A549 (cell line): ENCODE measurements at regions not wholly inside any gene's neighbourhood (a gene's known extent, or its start where the extent isn't known, plus 50 kb on each side); places are given as distances from the start of the nearest gene placed in this dataset.

Experiments
- ATAC-seq, 2 experiments: fragments of 200-7000 bp in 1 of 2; fragments of >200 bp in 1 of 2; cut with Nextera tagmentation in 1 of 2; cut with Tn5 transposase in 1 of 2; 3 replicates each; pipeline versions ENCODE4 v1.8.0 to v1.9.1; 2018 to 2020; ENCODE audit warnings: mild to moderate bottlenecking in 1 of 2, moderate library complexity in 1 of 2
- CTCF ChIA-PET: fragments of 300-600 bp; sonication (Branson Sonifier 250); formaldehyde crosslinking; extraction: SDS; loops from one replicate; lab custom pipeline; 2021; ENCODE audit warnings: antibody characterized with exemption, inconsistent platforms; lab: Yijun Ruan, JAX
- POLR2A ChIA-PET: fragments of 350-600 bp; formaldehyde crosslinking; extraction: SDS; loops from one replicate; lab custom pipeline; 2021; ENCODE audit warnings: antibody characterized with exemption, inconsistent platforms; lab: Yijun Ruan, JAX
- DNase-seq, 2 experiments: peaks; one replicate each; pipeline versions ENCODE4 v3.0.0 to v3.0.0-alpha.2; 2011 to 2016; ENCODE audit warnings: low read depth in 1 of 2, low spot score in 1 of 2
- FAIRE-seq: peaks from 2 replicates; lab custom pipeline; 2011; peaks lifted over from hg19 to GRCh38; lab: Jason Lieb, UNC
- H3K27ac ChIP-seq, 2 experiments: fragments of >200 bp; sonication (Bioruptor Twin); formaldehyde crosslinking; 3 replicates each; pipeline ENCODE4 v1.5.1; 2016 to 2017
- H3K4me1 ChIP-seq: fragments of >200 bp; sonication (Bioruptor Twin); formaldehyde crosslinking; 3 replicates; pipeline ENCODE4 v1.6.1; 2016
- H3K4me2 ChIP-seq: fragments of >200 bp; sonication (Bioruptor Twin); formaldehyde crosslinking; 3 replicates; pipeline ENCODE4 v1.6.1; 2016
- H3K4me3 ChIP-seq: fragments of >200 bp; sonication (Bioruptor Twin); formaldehyde crosslinking; 3 replicates; pipeline ENCODE4 v1.5.1; 2016
- H3K9me3 ChIP-seq: fragments of >200 bp; sonication (Bioruptor Twin); formaldehyde crosslinking; 3 replicates; pipeline ENCODE4 v1.6.1; 2016
- CBX8 ChIP-seq: fragments of 200-600 bp; sonication (generic); IDR thresholded peaks from 2 replicates; pipeline ENCODE4 v1.6.1; 2016
- CHD4 ChIP-seq: fragments of 200-600 bp; sonication (generic); IDR thresholded peaks from 2 replicates; pipeline ENCODE4 v1.6.1; 2016; ENCODE audit warnings: antibody characterized with exemption, mild to moderate bottlenecking, borderline replicate concordance
- EP300 ChIP-seq, 2 experiments: fragments of >200 bp; sonication (Bioruptor Twin); formaldehyde crosslinking; IDR thresholded peaks; 2 replicates in 1 of 2; 3 replicates in 1 of 2; pipeline ENCODE4 v1.6.1; 2016 to 2017
- FOSB ChIP-seq: fragments of 250-450 bp; sonication (Bioruptor Pico); IDR thresholded peaks from 2 replicates; pipeline ENCODE4 v1.5.0; 2020; ENCODE audit warnings: mild to moderate bottlenecking, moderate library complexity
- FOSL2 ChIP-seq, 2 experiments: fragments of 450-650 bp in 1 of 2; fragments of >200 bp in 1 of 2; sonication (Bioruptor Twin) in 1 of 2; formaldehyde crosslinking; IDR thresholded peaks; 2 replicates each; pipeline versions ENCODE4 v1.5.0 to v1.6.1; 2016 to 2020; ENCODE audit warnings: mild to moderate bottlenecking in 1 of 2, moderate library complexity in 1 of 2
- FOXS1 ChIP-seq: fragments of 250-450 bp; sonication (Bioruptor Pico); IDR thresholded peaks from 2 replicates; pipeline ENCODE4 v1.5.0; 2020; ENCODE audit warnings: mild to moderate bottlenecking, moderate library complexity
- GATA3 ChIP-seq: IDR thresholded peaks from 2 replicates; pipeline ENCODE4 v1.6.1; 2012; ENCODE audit warnings: borderline replicate concordance
- HEYL ChIP-seq: fragments of 250-450 bp; sonication (Bioruptor Pico); IDR thresholded peaks from 2 replicates; pipeline ENCODE4 v1.8.0; 2021; ENCODE audit warnings: mild to moderate bottlenecking, moderate library complexity
- HOXA7 ChIP-seq: fragments of 250-450 bp; sonication (Bioruptor Pico); IDR thresholded peaks from 2 replicates; pipeline ENCODE4 v1.5.0; 2020; ENCODE audit warnings: mild to moderate bottlenecking, moderate library complexity
- HOXB5 ChIP-seq: fragments of 250-450 bp; sonication (Bioruptor Pico); IDR thresholded peaks from 2 replicates; pipeline ENCODE4 v1.5.0; 2020; ENCODE audit warnings: mild to moderate bottlenecking, moderate library complexity
- JUNB ChIP-seq: fragments of >200 bp; sonication (Bioruptor Twin); formaldehyde crosslinking; IDR thresholded peaks from 2 replicates; pipeline ENCODE4 v1.6.1; 2016
- MAFK ChIP-seq: fragments of 450-650 bp; IDR thresholded peaks from 2 replicates; pipeline ENCODE4 v1.6.1; 2014; ENCODE audit not compliant: partially characterized antibody
- RAD21 ChIP-seq, 2 experiments: fragments of >200 bp in 1 of 2; sonication (Bioruptor Twin) in 1 of 2; formaldehyde crosslinking in 1 of 2; IDR thresholded peaks in 1 of 2; conservative IDR thresholded peaks in 1 of 2; 2 replicates in 1 of 2; 3 replicates in 1 of 2; pipeline ENCODE4 v1.6.1; 2012 to 2018; ENCODE audit warnings: inconsistent platforms in 1 of 2
- RARB ChIP-seq: fragments of 250-450 bp; sonication (Bioruptor Pico); IDR thresholded peaks from 2 replicates; pipeline ENCODE4 v1.8.0; 2021; ENCODE audit warnings: mild to moderate bottlenecking, moderate library complexity
- TFCP2L1 ChIP-seq: fragments of 250-450 bp; sonication (Bioruptor Pico); IDR thresholded peaks from 2 replicates; pipeline ENCODE4 v1.5.0; 2021; ENCODE audit warnings: mild to moderate bottlenecking
- TP53 ChIP-seq: fragments of 250-450 bp; sonication (Bioruptor Pico); IDR thresholded peaks from 2 replicates; pipeline ENCODE4 v1.5.0; 2021; ENCODE audit warnings: mild to moderate bottlenecking, moderate library complexity
- ZFP36 ChIP-seq: fragments of 450-650 bp; IDR thresholded peaks from 2 replicates; pipeline ENCODE4 v1.6.1; 2014; ENCODE audit warnings: borderline replicate concordance; ENCODE audit not compliant: partially characterized antibody
- ZSCAN20 ChIP-seq: fragments of 250-450 bp; sonication (Bioruptor Pico); IDR thresholded peaks from 2 replicates; pipeline ENCODE4 v1.8.0; 2022; ENCODE audit warnings: mild to moderate bottlenecking, moderate library complexity
- WGBS: methylation state at CpG from one replicate; pipeline ENCODE4 v1.1.6; 2017; ENCODE audit errors: missing lambda C conversion rate; 5-methylcytosine and 5-hydroxymethylcytosine counted together
- TF ChIP-seq, protein P1 (sequence below): fragments of 150-350 bp; IDR thresholded peaks from 2 replicates; pipeline ENCODE4 v1.6.1; 2014; ENCODE audit warnings: low read depth, mild to moderate bottlenecking, low read length
- TF ChIP-seq, protein P2 (sequence below): fragments of 250-450 bp; sonication (Bioruptor Pico); IDR thresholded peaks from 2 replicates; pipeline ENCODE4 v1.5.0; 2020; ENCODE audit warnings: low read depth, mild to moderate bottlenecking, moderate library complexity
- TF ChIP-seq, protein P3 (sequence below): fragments of >200 bp; sonication (Bioruptor Twin); formaldehyde crosslinking; IDR thresholded peaks from 3 replicates; pipeline ENCODE4 v1.5.1; 2016
- TF ChIP-seq, protein P4 (sequence below): fragments of >200 bp; sonication (Bioruptor Twin); formaldehyde crosslinking; IDR thresholded peaks from 2 replicates; pipeline ENCODE4 v1.6.1; 2016

DNA sequence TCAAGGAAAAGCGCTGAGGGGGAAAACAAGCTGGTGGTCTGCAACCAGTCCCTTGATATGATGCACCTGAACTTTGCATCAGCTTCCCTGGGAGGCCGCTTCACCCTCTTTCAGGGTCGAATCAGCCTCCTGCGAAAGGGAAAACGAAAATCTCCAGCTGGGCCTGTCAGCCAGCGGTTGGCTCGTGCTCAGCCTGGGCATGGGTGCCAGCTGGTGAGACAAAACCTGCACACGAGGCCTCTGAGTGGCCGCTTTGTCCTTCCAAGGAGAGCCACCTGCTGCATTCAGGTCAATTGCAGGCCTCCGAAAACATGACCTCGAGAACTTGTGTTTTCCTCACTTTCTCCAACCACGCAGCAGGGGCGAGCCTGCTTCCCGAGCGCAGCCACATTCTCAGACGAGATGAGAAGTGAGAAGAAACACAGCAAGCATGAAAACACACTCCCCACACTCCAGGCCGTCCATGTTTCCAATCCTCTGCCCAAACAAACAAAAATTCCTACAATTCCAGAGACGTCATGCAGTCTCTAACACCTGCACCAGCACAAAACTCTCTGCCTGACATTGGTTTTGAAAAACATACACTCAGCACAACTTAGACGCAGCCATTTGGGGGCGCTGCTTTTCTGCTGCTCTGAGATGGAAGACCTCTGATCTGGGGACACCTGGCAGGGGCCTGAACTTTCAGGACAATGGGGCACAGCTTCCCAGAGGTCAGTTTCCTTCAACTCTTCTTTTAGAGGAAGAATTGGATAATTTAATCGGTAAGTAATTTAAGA, 77.1 kb downstream of the DHCR7 start:
- ChIA-PET POLR2A (no interaction called here), CTCF (interaction anchor here (1.1 to 1.5 kb wide), 2 partner anchors 11 to 556 kb away, joined by 4 read pairs; no protein-coding TSS in a partner anchor)
- TF ChIP-seq, protein P1, sequence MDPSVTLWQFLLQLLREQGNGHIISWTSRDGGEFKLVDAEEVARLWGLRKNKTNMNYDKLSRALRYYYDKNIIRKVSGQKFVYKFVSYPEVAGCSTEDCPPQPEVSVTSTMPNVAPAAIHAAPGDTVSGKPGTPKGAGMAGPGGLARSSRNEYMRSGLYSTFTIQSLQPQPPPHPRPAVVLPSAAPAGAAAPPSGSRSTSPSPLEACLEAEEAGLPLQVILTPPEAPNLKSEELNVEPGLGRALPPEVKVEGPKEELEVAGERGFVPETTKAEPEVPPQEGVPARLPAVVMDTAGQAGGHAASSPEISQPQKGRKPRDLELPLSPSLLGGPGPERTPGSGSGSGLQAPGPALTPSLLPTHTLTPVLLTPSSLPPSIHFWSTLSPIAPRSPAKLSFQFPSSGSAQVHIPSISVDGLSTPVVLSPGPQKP = no peak
- TF ChIP-seq GATA3 = no peak
- no peak for TF ChIP-seq CBX8
- no peak for TF ChIP-seq HOXB5
- TF ChIP-seq JUNB = no peak
- no peak for TF ChIP-seq FOSB (CRISPR knock-in tag)
- no peak for TF ChIP-seq TP53 (CRISPR knock-in tag)
- no peak for TF ChIP-seq ZFP36
- H3K4me1 ChIP-seq = no peaks in the 10 kb centered on the region
- WGBS = 64% methylated on average over 21 of the region's 21 CpGs
- no peak overlapping the region for H3K4me3 ChIP-seq
- no peak for DNase-seq
- H3K27ac ChIP-seq = no peak overlapping the region
- ATAC-seq = no peak
- H3K9me3 ChIP-seq = no peaks in the 10 kb centered on the region
- no peak overlapping the region for H3K4me2 ChIP-seq
- FAIRE-seq = no peak

DNA sequence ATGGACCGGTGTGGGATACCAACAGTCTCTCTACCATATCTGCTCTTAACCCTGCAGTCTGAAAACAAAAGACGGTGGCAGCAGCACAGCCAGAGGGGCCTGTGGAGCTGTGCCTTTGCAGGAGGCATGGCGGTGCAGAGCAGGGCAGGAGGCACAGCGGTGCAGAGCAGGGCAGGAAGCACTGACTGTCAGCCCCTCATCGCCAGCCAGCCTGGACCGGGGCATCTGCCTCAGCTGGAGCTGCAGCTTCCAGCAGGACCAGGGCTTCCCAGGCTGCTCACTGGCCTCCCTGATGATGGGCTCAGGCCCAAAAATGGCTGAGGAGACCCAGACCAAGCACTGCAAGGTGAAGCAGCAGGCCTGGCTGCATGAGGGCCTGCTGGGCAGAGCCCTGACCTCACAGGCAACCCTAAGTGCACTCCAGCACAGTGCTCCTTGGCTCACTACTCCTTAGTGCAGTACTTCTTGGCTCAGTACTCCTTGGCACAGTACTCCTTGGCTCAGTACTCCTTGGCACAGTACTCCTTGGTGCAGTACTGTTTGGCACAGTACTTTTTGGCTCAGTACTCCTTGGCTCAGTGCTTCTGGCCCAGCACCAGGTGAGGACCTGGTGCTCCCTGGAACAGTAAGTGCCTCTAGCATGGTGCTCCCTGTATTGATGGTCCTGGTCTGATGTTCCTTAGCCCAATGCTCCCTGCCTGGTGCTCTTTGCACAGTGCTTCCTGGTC, 78.0 kb downstream of the DHCR7 start:
- H3K4me3 ChIP-seq = no peak overlapping the region
- FAIRE-seq = no peak
- no peak overlapping the region for H3K27ac ChIP-seq
- DNase-seq = no peak
- ATAC-seq = no peak; a peak in 1 of 6 replicates
- no peaks in the 10 kb centered on the region for H3K4me1 ChIP-seq
- TF ChIP-seq, protein P2, sequence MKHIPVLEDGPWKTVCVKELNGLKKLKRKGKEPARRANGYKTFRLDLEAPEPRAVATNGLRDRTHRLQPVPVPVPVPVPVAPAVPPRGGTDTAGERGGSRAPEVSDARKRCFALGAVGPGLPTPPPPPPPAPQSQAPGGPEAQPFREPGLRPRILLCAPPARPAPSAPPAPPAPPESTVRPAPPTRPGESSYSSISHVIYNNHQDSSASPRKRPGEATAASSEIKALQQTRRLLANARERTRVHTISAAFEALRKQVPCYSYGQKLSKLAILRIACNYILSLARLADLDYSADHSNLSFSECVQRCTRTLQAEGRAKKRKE (CRISPR knock-in tag) = no peak
- TF ChIP-seq RARB (CRISPR knock-in tag) = no peak
- no peak for TF ChIP-seq FOSL2 (IDR thresholded peaks at IDR 0.05)
- TF ChIP-seq FOSL2 (CRISPR knock-in tag; IDR thresholded peaks at IDR 0.05) = no peak
- TF ChIP-seq CHD4 = no peak
- TF ChIP-seq HOXA7 = no peak
- no peak for TF ChIP-seq MAFK
- TF ChIP-seq FOXS1 (CRISPR knock-in tag) = no peak
- no peak for TF ChIP-seq RAD21 (conservative IDR thresholded peaks at IDR 0.05 in 1 of 2, IDR thresholded peaks at IDR 0.05 in 1 of 2)
- no peak for TF ChIP-seq ZFP36
- H3K4me2 ChIP-seq = no peak overlapping the region
- WGBS = 81% methylated on average over 6 of the region's 6 CpGs
- ChIA-PET POLR2A (no interaction called here), CTCF (interaction anchor here (1.5 kb wide), 1 partner anchor 10 kb away, joined by 4 read pairs; no protein-coding TSS in a partner anchor)
- no peaks in the 10 kb centered on the region for H3K9me3 ChIP-seq

DNA sequence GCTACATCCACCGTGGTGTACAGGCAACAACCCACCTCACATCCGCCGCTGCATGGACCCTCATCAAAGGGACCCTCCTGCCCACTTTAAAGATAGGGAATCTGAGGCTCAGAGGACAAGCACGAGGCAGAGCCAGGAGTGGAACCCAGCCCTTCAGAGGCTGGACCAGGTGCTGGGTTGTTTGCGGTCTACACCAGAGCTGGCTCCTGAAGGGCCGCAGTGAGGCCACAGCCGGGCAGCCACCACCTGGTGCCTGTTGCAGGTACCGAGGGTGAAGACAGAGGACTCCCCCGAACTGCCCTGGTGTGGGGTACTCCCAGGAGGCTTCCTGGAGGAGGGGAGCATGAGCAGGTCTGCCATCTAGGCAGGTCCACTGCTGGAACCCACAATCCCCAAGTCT, 78.8 kb downstream of the DHCR7 start:
- WGBS = 40% methylated on average over 1 of the region's 9 CpGs
- no peaks in the 10 kb centered on the region for H3K9me3 ChIP-seq
- POLR2A ChIA-PET = no interaction called here
- no peaks in the 10 kb centered on the region for H3K4me1 ChIP-seq
- CTCF ChIA-PET = interaction anchor here (1.1 kb wide), 1 partner anchor 11 kb away, joined by 3 read pairs; no protein-coding TSS in a partner anchor
- DNase-seq = no peak
- ATAC-seq = no peak
- no peak overlapping the region for H3K4me3 ChIP-seq
- no peak for FAIRE-seq
- H3K27ac ChIP-seq = no peak overlapping the region
- no peak overlapping the region for H3K4me2 ChIP-seq
- TF ChIP-seq HEYL (CRISPR knock-in tag) (no peak), JUNB (no peak), RARB (CRISPR knock-in tag) (no peak), HOXA7 (no peak), TFCP2L1 (no peak), EP300 (IDR thresholded peaks at IDR 0.05) (no peak), ZSCAN20 (CRISPR knock-in tag) (no peak)
- TF ChIP-seq, protein P3, sequence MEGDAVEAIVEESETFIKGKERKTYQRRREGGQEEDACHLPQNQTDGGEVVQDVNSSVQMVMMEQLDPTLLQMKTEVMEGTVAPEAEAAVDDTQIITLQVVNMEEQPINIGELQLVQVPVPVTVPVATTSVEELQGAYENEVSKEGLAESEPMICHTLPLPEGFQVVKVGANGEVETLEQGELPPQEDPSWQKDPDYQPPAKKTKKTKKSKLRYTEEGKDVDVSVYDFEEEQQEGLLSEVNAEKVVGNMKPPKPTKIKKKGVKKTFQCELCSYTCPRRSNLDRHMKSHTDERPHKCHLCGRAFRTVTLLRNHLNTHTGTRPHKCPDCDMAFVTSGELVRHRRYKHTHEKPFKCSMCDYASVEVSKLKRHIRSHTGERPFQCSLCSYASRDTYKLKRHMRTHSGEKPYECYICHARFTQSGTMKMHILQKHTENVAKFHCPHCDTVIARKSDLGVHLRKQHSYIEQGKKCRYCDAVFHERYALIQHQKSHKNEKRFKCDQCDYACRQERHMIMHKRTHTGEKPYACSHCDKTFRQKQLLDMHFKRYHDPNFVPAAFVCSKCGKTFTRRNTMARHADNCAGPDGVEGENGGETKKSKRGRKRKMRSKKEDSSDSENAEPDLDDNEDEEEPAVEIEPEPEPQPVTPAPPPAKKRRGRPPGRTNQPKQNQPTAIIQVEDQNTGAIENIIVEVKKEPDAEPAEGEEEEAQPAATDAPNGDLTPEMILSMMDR = no peak
- TF ChIP-seq, protein P4, sequence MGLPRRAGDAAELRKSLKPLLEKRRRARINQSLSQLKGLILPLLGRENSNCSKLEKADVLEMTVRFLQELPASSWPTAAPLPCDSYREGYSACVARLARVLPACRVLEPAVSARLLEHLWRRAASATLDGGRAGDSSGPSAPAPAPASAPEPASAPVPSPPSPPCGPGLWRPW = no peak
